CD14-positive monocyte (primary cell): ENCODE measurements at regions not wholly inside any gene's neighbourhood (a gene's known extent, or its start where the extent isn't known, plus 50 kb on each side); places are given as distances from the start of the nearest gene placed in this dataset.

Experiments used
- DNase-seq, 3 donors: peaks; one replicate each; pipeline ENCODE4 v3.0.0-alpha.2; 2011 to 2022
- H2AFZ ChIP-seq: 2 replicates; pipeline ENCODE4 v1.6.0; 2012; ENCODE audit warnings: mild to moderate bottlenecking, low read depth, low read length, inconsistent platforms; ENCODE audit not compliant: insufficient read depth, poor library complexity, severe bottlenecking
- H3K27ac ChIP-seq, 2 donors: 1 replicate in 1 of 2; 2 replicates in 1 of 2; pipeline ENCODE4 v1.5.1; 2012 to 2013; ENCODE audit warnings: low read length in 2 of 2, control low read depth in 1 of 2, inconsistent platforms in 1 of 2, low read depth in 1 of 2, mild to moderate bottlenecking in 1 of 2
- H3K27me3 ChIP-seq, 2 donors: one replicate each; pipeline versions ENCODE4 v1.6.0 to v1.6.1; 2011 to 2013; ENCODE audit warnings: low read length in 2 of 2; ENCODE audit not compliant: control insufficient read depth in 2 of 2, insufficient read depth in 2 of 2
- H3K36me3 ChIP-seq, 2 donors: replicated peaks in 1 of 2; 1 replicate in 1 of 2; 2 replicates in 1 of 2; pipeline versions ENCODE4 v1.5.1 to v1.6.1; 2012 to 2013; ENCODE audit warnings: low read length in 2 of 2, control low read depth in 1 of 2, inconsistent platforms in 1 of 2, mild to moderate bottlenecking in 1 of 2; ENCODE audit not compliant: insufficient read depth in 2 of 2, control insufficient read depth in 1 of 2
- H3K4me1 ChIP-seq, 2 donors: 1 replicate in 1 of 2; 2 replicates in 1 of 2; pipeline versions ENCODE4 v1.5.1 to v1.6.1; 2012 to 2013; ENCODE audit warnings: low read length in 2 of 2, control low read depth in 1 of 2, inconsistent platforms in 1 of 2, mild to moderate bottlenecking in 1 of 2, moderate library complexity in 1 of 2; ENCODE audit not compliant: insufficient read depth in 2 of 2, control insufficient read depth in 1 of 2
- H3K4me2 ChIP-seq: replicated peaks from 2 replicates; pipeline ENCODE3; 2012; ENCODE audit warnings: low read length, moderate library complexity, mild to moderate bottlenecking; ENCODE audit not compliant: poor library complexity, severe bottlenecking; ENCODE audit errors: extremely low read depth
- H3K4me3 ChIP-seq, 3 experiments: fragments of 200-600 bp in 1 of 3; sonication (generic) in 1 of 3; replicated peaks in 1 of 3; 1 replicate in 2 of 3; 2 replicates in 1 of 3; pipeline ENCODE4 v1.5.1; 2011 to 2013; ENCODE audit warnings: low read length in 3 of 3, mild to moderate bottlenecking in 3 of 3, control low read depth in 2 of 3, low read depth in 2 of 3, inconsistent platforms in 1 of 3, moderate library complexity in 1 of 3
- H3K79me2 ChIP-seq: 2 replicates; pipeline ENCODE4 v1.6.0; 2012; ENCODE audit warnings: mild to moderate bottlenecking, control low read depth, inconsistent platforms, low read length, moderate library complexity; ENCODE audit not compliant: insufficient read depth
- H3K9ac ChIP-seq: 2 replicates; pipeline ENCODE4 v1.6.0; 2017; ENCODE audit warnings: low read length, mild to moderate bottlenecking; ENCODE audit not compliant: insufficient read depth, poor library complexity, severe bottlenecking
- H3K9me3 ChIP-seq, 2 donors: replicated peaks in 1 of 2; 1 replicate in 1 of 2; 2 replicates in 1 of 2; pipeline versions ENCODE4 v1.5.1 to v1.6.1; 2012 to 2013; ENCODE audit warnings: low read length in 2 of 2, control low read depth in 1 of 2; ENCODE audit not compliant: control insufficient read depth in 1 of 2, insufficient read depth in 1 of 2
- H4K20me1 ChIP-seq: 2 replicates; pipeline ENCODE4 v1.6.0; 2012; ENCODE audit warnings: mild to moderate bottlenecking, low read length, control low read depth, moderate library complexity; ENCODE audit not compliant: insufficient read depth
- H3K27ac Mint-ChIP-seq, 7 donors: one replicate each; pipeline ENCODE4 v1.8.0; 2020; ENCODE audit warnings: mild to moderate bottlenecking in 7 of 7, mixed read lengths in 7 of 7, moderate library complexity in 6 of 7, inconsistent platforms in 2 of 7
- H3K27me3 Mint-ChIP-seq, 3 donors: one replicate each; pipeline ENCODE4 v1.8.0; 2021 to 2022; ENCODE audit warnings: low read depth in 3 of 3, mild to moderate bottlenecking in 3 of 3, mixed read lengths in 3 of 3, moderate library complexity in 3 of 3, inconsistent platforms in 1 of 3
- H3K36me3 Mint-ChIP-seq, 2 donors: one replicate each; pipeline ENCODE4 v1.8.0; 2020; ENCODE audit warnings: mixed read lengths in 2 of 2, inconsistent platforms in 1 of 2, mild to moderate bottlenecking in 1 of 2
- H3K4me1 Mint-ChIP-seq: one replicate; pipeline ENCODE4 v1.8.0; 2020; ENCODE audit warnings: mild to moderate bottlenecking, mixed read lengths
- H3K4me3 Mint-ChIP-seq, 2 donors: one replicate each; pipeline ENCODE4 v1.8.0; 2020; ENCODE audit warnings: mild to moderate bottlenecking in 2 of 2, mixed read lengths in 2 of 2, moderate library complexity in 1 of 2
- H3K9me3 Mint-ChIP-seq, 7 donors: one replicate each; pipeline ENCODE4 v1.8.0; 2020 to 2022; ENCODE audit warnings: mixed read lengths in 7 of 7, mild to moderate bottlenecking in 6 of 7, moderate library complexity in 6 of 7, inconsistent platforms in 2 of 7
- WGBS: methylation state at CpG from one replicate; pipeline ENCODE4 v1.1.5; 2013; ENCODE audit warnings: missing lambda C conversion rate; ENCODE audit not compliant: insufficient coverage; 5-methylcytosine and 5-hydroxymethylcytosine counted together
- intact Hi-C, 2 donors: fragments of 100-400 bp; cut with micrococcal nuclease; formaldehyde crosslinking; loops; one replicate each; pipeline versions ENCODE4 v1.15.0 to v1.15.1; 2023
- TF ChIP-seq, protein P1 (sequence below): fragments of 200-600 bp; IDR thresholded peaks from one replicate; pipeline ENCODE4 v1.8.0; 2022; ENCODE audit warnings: antibody characterized with exemption, mild to moderate bottlenecking

DNA sequence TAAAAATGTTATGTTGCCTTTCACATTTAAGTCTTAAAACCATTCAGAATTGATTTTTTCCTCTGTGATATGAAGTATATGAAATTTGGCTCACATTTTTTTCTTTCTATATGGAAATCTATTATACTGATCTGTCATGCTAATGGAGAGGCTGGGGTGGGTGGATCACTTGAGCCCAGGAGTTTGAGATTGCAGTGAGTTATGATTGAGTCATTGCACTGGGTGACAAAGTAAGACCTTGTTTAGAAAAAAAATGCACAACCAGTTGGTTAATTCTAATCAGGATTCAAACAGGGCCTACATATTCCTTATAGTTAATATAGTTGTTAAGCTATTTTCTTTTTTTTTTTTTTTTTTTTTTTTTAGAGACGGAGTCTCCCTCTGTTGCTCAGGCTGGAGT lies 230.5 kb downstream of the MFSD1 start:
- Histone ChIP-seq H3K9ac (no peak overlapping the region), H3K4me3 (no peak overlapping the region), H3K4me1 (no peaks in the 10 kb centered on the region), H3K79me2 (no peaks in the 10 kb centered on the region), H3K9me3 (no peaks in the 10 kb centered on the region), H3K4me2 (no peak overlapping the region), H3K27me3 (no peaks in the 10 kb centered on the region), H2AFZ (no peak overlapping the region), H3K27ac (no peak overlapping the region), H4K20me1 (no peaks in the 10 kb centered on the region), H3K36me3 (no peaks in the 10 kb centered on the region)
- intact Hi-C loops: no loop called here
- TF ChIP-seq, protein P1, sequence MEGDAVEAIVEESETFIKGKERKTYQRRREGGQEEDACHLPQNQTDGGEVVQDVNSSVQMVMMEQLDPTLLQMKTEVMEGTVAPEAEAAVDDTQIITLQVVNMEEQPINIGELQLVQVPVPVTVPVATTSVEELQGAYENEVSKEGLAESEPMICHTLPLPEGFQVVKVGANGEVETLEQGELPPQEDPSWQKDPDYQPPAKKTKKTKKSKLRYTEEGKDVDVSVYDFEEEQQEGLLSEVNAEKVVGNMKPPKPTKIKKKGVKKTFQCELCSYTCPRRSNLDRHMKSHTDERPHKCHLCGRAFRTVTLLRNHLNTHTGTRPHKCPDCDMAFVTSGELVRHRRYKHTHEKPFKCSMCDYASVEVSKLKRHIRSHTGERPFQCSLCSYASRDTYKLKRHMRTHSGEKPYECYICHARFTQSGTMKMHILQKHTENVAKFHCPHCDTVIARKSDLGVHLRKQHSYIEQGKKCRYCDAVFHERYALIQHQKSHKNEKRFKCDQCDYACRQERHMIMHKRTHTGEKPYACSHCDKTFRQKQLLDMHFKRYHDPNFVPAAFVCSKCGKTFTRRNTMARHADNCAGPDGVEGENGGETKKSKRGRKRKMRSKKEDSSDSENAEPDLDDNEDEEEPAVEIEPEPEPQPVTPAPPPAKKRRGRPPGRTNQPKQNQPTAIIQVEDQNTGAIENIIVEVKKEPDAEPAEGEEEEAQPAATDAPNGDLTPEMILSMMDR: no peak
- Mint-ChIP-seq H3K9me3 (peaks cover 0 to 6% (median 1%) of the 10 kb centered on the region in 7 donors), H3K27ac (no peak overlapping the region), H3K27me3 (no peaks in the 10 kb centered on the region), H3K4me3 (no peak overlapping the region), H3K36me3 (no peaks in the 10 kb centered on the region), H3K4me1 (no peaks in the 10 kb centered on the region)
- no peak for DNase-seq
- no CpG with 5 or more reads among the region's 1 CpG for WGBS

DNA sequence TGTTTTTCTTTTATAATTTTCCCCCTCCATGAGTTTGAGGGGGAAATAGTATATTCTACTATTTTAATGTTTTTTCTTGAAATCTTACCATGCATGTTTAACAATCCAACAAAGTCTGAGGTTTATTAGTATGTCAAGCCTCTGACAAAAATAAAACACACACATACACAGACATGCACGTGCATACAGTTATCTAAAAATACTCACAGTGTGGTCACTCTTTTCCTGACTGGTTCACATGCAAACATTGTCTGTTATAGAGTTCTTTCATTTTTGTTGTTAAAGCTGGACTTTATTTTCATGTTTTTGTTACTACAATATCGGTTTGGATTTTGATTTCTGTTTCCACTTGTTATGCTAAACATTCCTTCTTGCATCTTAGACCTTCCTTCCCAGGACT lies 236.6 kb downstream of the MFSD1 start:
- H3K36me3 ChIP-seq: no peaks in the 10 kb centered on the region
- Mint-ChIP-seq H3K36me3 (no peaks in the 10 kb centered on the region), H3K4me3 (no peak overlapping the region), H3K27ac (no peak overlapping the region), H3K27me3 (peaks cover 0 to 1% (median 1%) of the 10 kb centered on the region in 3 donors), H3K4me1 (no peaks in the 10 kb centered on the region), H3K9me3 (peaks cover 0 to 2% (median under 1%) of the 10 kb centered on the region in 7 donors)
- H3K79me2 ChIP-seq: no peaks in the 10 kb centered on the region
- H3K27me3 ChIP-seq: no peaks in the 10 kb centered on the region
- H3K9me3 ChIP-seq: no peaks in the 10 kb centered on the region
- TF ChIP-seq, protein P1: no peak
- H3K4me1 ChIP-seq: no peaks in the 10 kb centered on the region
- no peak overlapping the region for H3K4me2 ChIP-seq
- intact Hi-C loops: no loop called here
- H2AFZ ChIP-seq: no peak overlapping the region
- no CpG with 5 or more reads among the region's 2 CpGs for WGBS
- H3K9ac ChIP-seq: no peak overlapping the region
- no peak overlapping the region for H3K4me3 ChIP-seq
- H3K27ac ChIP-seq: no peak overlapping the region
- DNase-seq: no peak
- H4K20me1 ChIP-seq: no peaks in the 10 kb centered on the region
